ENCODE measurements at regions not wholly inside any gene's neighbourhood (a gene's known extent, or its start where the extent isn't known, plus 50 kb on each side); places are given as distances from the start of the nearest gene placed in this dataset.

GRCh38 chr12:89977405-89978085, 268.9 kb upstream of the ATP2B1 start:
- no peak for TF ChIP-seq CTCF (IDR thresholded peaks at IDR 0.05)
- Histone ChIP-seq H3K9me3 (no peaks in the 10 kb centered on the region), H3K4me3 (no peak overlapping the region), H3K4me1 (ENCODE audit: control insufficient read depth in 1 of 2, low read depth in 2 of 2) (no peaks in the 10 kb centered on the region), H3K27me3 (replicated peaks; ENCODE audit: insufficient read depth) (no peaks in the 10 kb centered on the region), H3K36me3 (no peaks in the 10 kb centered on the region), H3K27ac (no peak overlapping the region)
- ATAC-seq (ENCODE audit: insufficient number of reproducible peaks, low FRiP score, low read depth) (no peak), DNase-seq (ENCODE audit: low spot score) (no peak)

- no peaks in the 10 kb centered on the region for H3K4me1 ChIP-seq (ENCODE audit: control insufficient read depth in 1 of 2, low read depth in 2 of 2)
- ATAC-seq (ENCODE audit: insufficient number of reproducible peaks, low FRiP score, low read depth) (no peak), DNase-seq (ENCODE audit: low spot score) (no peak)
- H3K27me3 ChIP-seq (replicated peaks; ENCODE audit: insufficient read depth): no peaks in the 10 kb centered on the region
- H3K9me3 ChIP-seq: no peaks in the 10 kb centered on the region
- no peak overlapping the region for H3K4me3 ChIP-seq
- no peak for TF ChIP-seq CTCF (IDR thresholded peaks at IDR 0.05)
- H3K36me3 ChIP-seq: no peaks in the 10 kb centered on the region
- H3K27ac ChIP-seq: no peak overlapping the region
Observed at GRCh38 chr12:89976866-89977265, 268.2 kb upstream of the ATP2B1 start.

- Histone ChIP-seq H3K36me3 (no peaks in the 10 kb centered on the region), H3K4me3 (no peak overlapping the region), H3K4me1 (ENCODE audit: control insufficient read depth in 1 of 2, low read depth in 2 of 2) (no peaks in the 10 kb centered on the region), H3K27ac (no peak overlapping the region), H3K9me3 (no peaks in the 10 kb centered on the region), H3K27me3 (replicated peaks; ENCODE audit: insufficient read depth) (no peaks in the 10 kb centered on the region)
- DNase-seq (ENCODE audit: low spot score) (no peak), ATAC-seq (ENCODE audit: insufficient number of reproducible peaks, low FRiP score, low read depth) (no peak)
- no peak for TF ChIP-seq CTCF (IDR thresholded peaks at IDR 0.05)
Observed at GRCh38 chr12:89975574-89975973, 266.9 kb upstream of the ATP2B1 start.

GRCh38 chr12:89971880-89972279, 263.2 kb upstream of the ATP2B1 start:
- Histone ChIP-seq H3K4me1 (ENCODE audit: control insufficient read depth in 1 of 2, low read depth in 2 of 2) (no peaks in the 10 kb centered on the region), H3K27ac (no peak overlapping the region), H3K36me3 (no peaks in the 10 kb centered on the region), H3K4me3 (no peak overlapping the region), H3K27me3 (replicated peaks; ENCODE audit: insufficient read depth) (no peaks in the 10 kb centered on the region), H3K9me3 (no peaks in the 10 kb centered on the region)
- DNase-seq (ENCODE audit: low spot score) (no peak), ATAC-seq (ENCODE audit: insufficient number of reproducible peaks, low FRiP score, low read depth) (no peak)
- no peak for TF ChIP-seq CTCF (IDR thresholded peaks at IDR 0.05)

GRCh38 chr12:89970722-89971121, 262.1 kb upstream of the ATP2B1 start:
- no peak for TF ChIP-seq CTCF (IDR thresholded peaks at IDR 0.05)
- Histone ChIP-seq H3K27ac (no peak overlapping the region), H3K4me1 (ENCODE audit: control insufficient read depth in 1 of 2, low read depth in 2 of 2) (no peaks in the 10 kb centered on the region), H3K27me3 (replicated peaks; ENCODE audit: insufficient read depth) (no peaks in the 10 kb centered on the region), H3K9me3 (no peaks in the 10 kb centered on the region), H3K36me3 (no peaks in the 10 kb centered on the region), H3K4me3 (no peak overlapping the region)
- no peak for ATAC-seq (ENCODE audit: insufficient number of reproducible peaks, low FRiP score, low read depth)
- DNase-seq (ENCODE audit: low spot score): no peak
